ENCODE measurements at regions not wholly inside any gene's neighbourhood (a gene's known extent, or its start where the extent isn't known, plus 50 kb on each side); places are given as distances from the start of the nearest gene placed in this dataset.

GRCh38 chr1:96020378-96020777, 701.2 kb upstream of the PTBP2 start (continued):
- TF ChIP-seq E2F2 (CRISPR knock-in tag; IDR thresholded peaks at IDR 0.05; ENCODE audit: borderline replicate concordance) (no peak), FOSL1 (CRISPR knock-in tag; IDR thresholded peaks at IDR 0.05; ENCODE audit: borderline replicate concordance) (no peak), ZNF20 (CRISPR knock-in tag; IDR thresholded peaks at IDR 0.05) (no peak), ZSCAN5A (CRISPR knock-in tag; IDR thresholded peaks at IDR 0.05; ENCODE audit: borderline replicate concordance) (no peak)

- ATAC-seq (no peak), FAIRE-seq (no peak), DNase-seq (ENCODE audit: low spot score) (no peak)
- Histone ChIP-seq H3K27ac (ENCODE audit: extremely low read length, insufficient read depth, low read length) (no peak overlapping the region), H2AFZ (ENCODE audit: low read length) (no peak overlapping the region), H3K79me2 (ENCODE audit: insufficient read depth, low read length) (no peaks in the 10 kb centered on the region), H3K36me3 (replicated peaks in 1 of 2; ENCODE audit: control insufficient read depth in 1 of 2, insufficient read depth in 2 of 2, low read length in 2 of 2) (no peaks in the 10 kb centered on the region), H4K20me1 (ENCODE audit: insufficient read depth, low read length) (no peaks in the 10 kb centered on the region), H3K27me3 (ENCODE audit: control insufficient read depth in 1 of 2, insufficient read depth in 2 of 2, low read length in 2 of 2) (no peaks in the 10 kb centered on the region), H3K4me3 (replicated peaks in 1 of 3; ENCODE audit: insufficient read depth in 1 of 3, low read depth in 2 of 3, low read length in 3 of 3) (no peak overlapping the region), H3K9ac (ENCODE audit: insufficient read depth, low read depth, low read length) (no peak overlapping the region), H3K9me3 (ENCODE audit: low read length) (no peaks in the 10 kb centered on the region; the same call in 1 of the 2 replicates), H3K4me2 (ENCODE audit: low read depth, low read length) (no peak overlapping the region), H3K4me1 (ENCODE audit: insufficient read depth, low read length) (no peaks in the 10 kb centered on the region)
- intact Hi-C loops (cut with micrococcal nuclease; ENCODE audit: unreplicated experiment), result no loop called here
- in situ Hi-C loops (cut with HindIII; ENCODE audit: extremely low pct_ligation_motif_present, low pct_unique_long_range_greater_than_20kb), result no loop called here
- POLR2A ChIA-PET, result no interaction called here
- no TSS peak for BruUV-seq (replicated peaks)
- CTCF ChIA-PET (ENCODE audit: low intra/inter-chr PET ratio, low total read pairs), result no interaction called here
- WGBS (ENCODE audit: low lambda C conversion rate), result 0% methylated on average over 1 of the region's 1 CpG
- TF ChIP-seq PRDM10 (CRISPR knock-in tag; IDR thresholded peaks at IDR 0.05; ENCODE audit: low read depth) (no peak), ETV5 (CRISPR knock-in tag; IDR thresholded peaks at IDR 0.05; ENCODE audit: borderline replicate concordance) (no peak), ATF4 (CRISPR knock-in tag; IDR thresholded peaks at IDR 0.05) (no peak), FUBP1 (CRISPR knock-in tag; IDR thresholded peaks at IDR 0.05; ENCODE audit: borderline replicate concordance) (no peak), SALL2 (CRISPR knock-in tag; IDR thresholded peaks at IDR 0.05) (no peak), ZNF616 (CRISPR knock-in tag; IDR thresholded peaks at IDR 0.05; ENCODE audit: low read depth) (no peak)
These were observed 696.5 kb upstream of the PTBP2 start for GRCh38 chr1:96025062-96025461.
